Mucosa of stomach (tissue), 1 donor: ENCODE measurements at regions not wholly inside any gene's neighbourhood (a gene's known extent, or its start where the extent isn't known, plus 50 kb on each side); places are given as distances from the start of the nearest gene placed in this dataset.
"Not testable (repeated sequence)": the region's sequence is repeated elsewhere in the genome, so short reads cannot be mapped to it uniquely, and the experiment has no call there.

Experiments used
- H3K27me3 ChIP-seq: one replicate; pipeline ENCODE4 v1.7.0; 2013; ENCODE audit warnings: mild to moderate bottlenecking, low read length; ENCODE audit not compliant: control insufficient read depth, insufficient read depth
- H3K36me3 ChIP-seq: one replicate; pipeline ENCODE4 v1.7.0; 2013; ENCODE audit warnings: low read length; ENCODE audit not compliant: control insufficient read depth, insufficient read depth
- H3K4me1 ChIP-seq: one replicate; pipeline ENCODE4 v1.7.0; 2013; ENCODE audit warnings: mild to moderate bottlenecking, low read length; ENCODE audit not compliant: control insufficient read depth, insufficient read depth
- H3K4me3 ChIP-seq: one replicate; pipeline ENCODE4 v1.7.0; 2013; ENCODE audit warnings: low read length
- H3K9ac ChIP-seq: one replicate; pipeline ENCODE4 v1.7.0; 2013; ENCODE audit warnings: mild to moderate bottlenecking, low read length, moderate library complexity
- H3K9me3 ChIP-seq: one replicate; pipeline ENCODE4 v1.7.0; 2013; ENCODE audit warnings: mild to moderate bottlenecking, low read length, moderate library complexity; ENCODE audit not compliant: control insufficient read depth
- donor health status: Pancreatic carcinoma.

DNA sequence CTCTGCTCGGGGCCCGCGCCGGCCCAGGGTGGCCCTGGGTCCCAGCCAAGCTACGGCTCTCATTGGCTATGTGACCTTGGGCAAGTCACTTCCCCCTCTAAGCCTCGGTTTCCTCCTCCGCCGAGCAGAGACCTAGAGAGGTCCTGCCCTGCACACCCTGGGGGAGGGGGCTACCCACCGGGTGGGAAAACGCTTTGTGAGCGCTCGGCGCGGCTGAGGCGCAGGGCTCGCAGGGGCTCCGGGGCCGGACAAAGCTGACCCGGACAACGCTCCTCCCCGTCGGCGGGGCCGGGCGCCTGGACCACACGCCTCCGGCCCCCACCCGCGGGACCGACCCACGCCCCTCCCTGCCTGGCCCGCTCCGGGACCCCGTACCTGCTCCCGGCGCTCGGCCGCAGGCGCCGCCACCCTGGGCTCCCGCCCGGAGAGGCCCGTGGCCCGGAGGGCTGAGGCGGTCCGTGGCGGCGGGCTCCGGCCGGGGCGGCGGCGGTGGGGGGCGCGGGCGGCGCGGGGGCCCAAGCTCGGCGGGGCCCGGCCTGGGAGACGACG lies 85.7 kb upstream of the MELK start:
- Histone ChIP-seq H3K9me3 (no peaks in the 10 kb centered on the region), H3K9ac (peak overlapping the region; percentile 84), H3K36me3 (no peaks in the 10 kb centered on the region), H3K4me3 (peak overlapping the region; percentile 77), H3K27me3 (no peaks in the 10 kb centered on the region), H3K4me1 (peaks cover 17% of the 10 kb centered on the region)

DNA sequence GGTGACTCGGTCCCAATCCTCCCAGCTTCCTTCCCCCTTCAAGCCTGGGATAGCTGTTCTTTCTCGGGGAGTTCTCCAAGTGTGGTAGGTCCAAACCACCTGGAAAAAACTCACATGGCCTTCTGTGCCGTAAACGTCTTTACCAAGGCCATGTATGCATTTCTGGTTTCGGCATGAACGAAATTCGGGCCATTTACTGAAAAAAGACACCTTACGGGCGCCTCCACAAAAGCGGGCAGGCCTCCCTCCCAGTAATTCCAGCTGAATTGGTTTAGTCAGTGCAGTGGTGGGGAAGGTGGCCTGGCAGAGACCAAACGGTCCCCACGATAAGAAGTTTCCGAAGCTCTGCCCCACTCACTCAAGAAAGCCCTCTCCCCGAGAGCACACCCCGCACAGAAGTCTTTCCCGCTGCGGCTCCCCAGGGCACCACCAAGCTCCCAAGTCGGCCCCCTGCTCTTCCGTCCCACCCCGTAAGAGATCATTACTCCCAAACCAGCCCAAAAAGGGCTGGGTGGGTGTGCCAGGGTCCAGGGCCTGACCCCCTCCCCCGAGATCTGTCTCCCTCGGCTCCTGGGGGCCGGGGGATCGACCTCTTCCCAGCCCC lies 86.3 kb upstream of the MELK start:
- H3K4me1 ChIP-seq: peaks cover 17% of the 10 kb centered on the region
- H3K9ac ChIP-seq: peak overlapping the region; percentile 84
- no peaks in the 10 kb centered on the region for H3K36me3 ChIP-seq
- H3K9me3 ChIP-seq: no peaks in the 10 kb centered on the region
- peak overlapping the region; percentile 77 for H3K4me3 ChIP-seq
- no peaks in the 10 kb centered on the region for H3K27me3 ChIP-seq

DNA sequence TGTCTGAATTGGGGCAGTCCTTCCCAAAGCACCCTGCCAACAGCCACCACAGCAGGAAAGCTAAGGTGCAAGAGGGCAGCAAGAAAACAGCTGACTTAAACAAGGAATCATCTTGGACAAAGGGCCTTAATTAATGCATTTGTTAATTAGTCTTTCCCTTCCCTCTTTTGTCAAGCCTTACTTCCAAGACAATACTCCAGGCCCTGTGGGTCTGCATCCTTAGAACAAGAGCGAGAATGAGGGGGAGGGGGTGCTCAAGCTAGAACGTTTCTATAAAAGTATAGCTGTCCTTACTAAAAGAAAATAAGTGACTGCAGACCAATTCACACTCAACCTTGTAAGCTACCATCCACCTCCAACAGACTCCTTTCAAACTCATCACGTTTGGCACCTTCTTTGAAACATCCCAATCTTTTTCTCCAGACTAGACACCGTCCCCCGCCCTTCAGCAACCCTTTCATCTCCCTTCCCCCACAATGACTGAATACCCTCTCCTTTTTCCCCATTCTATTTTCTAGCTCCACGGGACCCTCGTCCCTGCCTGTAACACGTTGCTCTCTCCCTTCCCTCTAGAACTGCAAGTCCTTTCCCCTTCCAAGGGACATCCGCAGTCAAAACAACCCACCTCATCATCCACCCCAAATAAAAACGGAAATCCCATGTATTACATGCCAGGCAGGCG lies 85.7 kb upstream of the RNF38 start:
- H3K9ac ChIP-seq: peak overlapping the region; percentile 84

DNA sequence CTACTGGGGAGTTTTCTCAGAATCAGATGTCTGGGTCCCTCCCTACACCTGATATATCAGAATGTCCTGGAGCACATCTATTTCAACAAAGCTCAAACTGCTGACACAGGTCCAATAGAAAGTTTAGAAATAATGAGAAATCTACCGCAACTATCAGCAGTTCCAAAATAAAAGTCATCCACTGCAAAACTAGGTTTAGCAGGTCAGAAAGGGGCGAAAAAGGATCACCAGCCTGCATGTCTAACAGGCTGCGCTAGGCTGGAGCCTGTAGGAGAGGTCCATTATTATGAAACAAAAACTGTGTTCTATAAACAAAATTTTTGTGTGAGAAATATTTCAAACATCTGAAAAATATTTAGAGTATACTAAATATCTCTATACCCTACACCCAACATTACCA lies 84.1 kb upstream of the RNF38 start:
- Histone ChIP-seq H3K36me3 (no peaks in the 10 kb centered on the region), H3K27me3 (no peaks in the 10 kb centered on the region), H3K4me3 (no peak overlapping the region), H3K9me3 (no peaks in the 10 kb centered on the region), H3K9ac (no peak overlapping the region), H3K4me1 (peaks cover 17% of the 10 kb centered on the region)

More for the DNA sequence above, 85.7 kb upstream of the RNF38 start:
- H3K9me3 ChIP-seq: no peaks in the 10 kb centered on the region
- H3K36me3 ChIP-seq: no peaks in the 10 kb centered on the region
- H3K4me3 ChIP-seq: peak overlapping the region; percentile 77
- peaks cover 17% of the 10 kb centered on the region for H3K4me1 ChIP-seq
- no peaks in the 10 kb centered on the region for H3K27me3 ChIP-seq

DNA sequence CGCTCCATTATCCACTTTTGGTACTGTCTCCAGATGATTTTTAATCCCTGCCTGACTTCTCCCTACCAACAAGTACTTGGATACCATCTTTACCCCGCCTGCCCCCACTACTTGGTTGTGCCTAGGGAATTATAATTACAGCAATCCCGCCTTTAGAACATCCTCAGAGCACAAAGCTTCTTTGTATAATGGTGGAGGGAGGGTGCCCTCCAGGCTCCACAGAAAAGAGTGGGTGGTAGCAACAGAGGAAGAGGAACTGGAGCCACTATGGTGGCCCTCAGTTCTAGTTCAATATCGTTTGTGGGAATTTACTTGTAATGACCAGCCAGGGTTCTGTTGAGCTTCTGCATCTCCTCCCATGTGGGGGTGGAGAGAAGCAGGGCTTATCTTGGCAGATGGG lies 79.0 kb upstream of the RNF38 start:
- Histone ChIP-seq H3K9ac (no peak overlapping the region), H3K36me3 (no peaks in the 10 kb centered on the region), H3K4me3 (no peak overlapping the region), H3K27me3 (no peaks in the 10 kb centered on the region), H3K9me3 (no peaks in the 10 kb centered on the region), H3K4me1 (no peaks in the 10 kb centered on the region)

DNA sequence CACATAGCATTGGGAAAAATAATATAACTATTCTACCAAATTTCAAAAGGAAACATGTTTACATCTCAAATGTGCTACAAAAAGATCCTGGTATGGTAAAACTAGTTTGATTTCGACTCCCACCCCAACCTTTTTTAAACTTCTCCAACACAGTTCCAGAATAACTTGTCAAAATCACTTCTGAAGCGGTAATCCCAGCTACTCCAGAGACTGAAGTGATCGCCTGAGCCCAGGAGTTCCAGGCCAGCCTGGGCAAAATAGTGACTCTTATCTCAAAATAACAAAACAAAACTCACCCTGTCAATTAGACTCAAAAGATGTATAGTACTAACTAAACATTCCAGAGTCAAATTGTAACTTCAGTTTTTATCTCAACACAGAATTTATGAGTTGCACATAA lies 71.3 kb upstream of the RNF38 start:
- Histone ChIP-seq H3K27me3 (no peaks in the 10 kb centered on the region), H3K9me3 (no peaks in the 10 kb centered on the region), H3K4me3 (no peak overlapping the region), H3K36me3 (no peaks in the 10 kb centered on the region), H3K4me1 (peaks cover 11% of the 10 kb centered on the region), H3K9ac (peak overlapping the region; percentile 78)

DNA sequence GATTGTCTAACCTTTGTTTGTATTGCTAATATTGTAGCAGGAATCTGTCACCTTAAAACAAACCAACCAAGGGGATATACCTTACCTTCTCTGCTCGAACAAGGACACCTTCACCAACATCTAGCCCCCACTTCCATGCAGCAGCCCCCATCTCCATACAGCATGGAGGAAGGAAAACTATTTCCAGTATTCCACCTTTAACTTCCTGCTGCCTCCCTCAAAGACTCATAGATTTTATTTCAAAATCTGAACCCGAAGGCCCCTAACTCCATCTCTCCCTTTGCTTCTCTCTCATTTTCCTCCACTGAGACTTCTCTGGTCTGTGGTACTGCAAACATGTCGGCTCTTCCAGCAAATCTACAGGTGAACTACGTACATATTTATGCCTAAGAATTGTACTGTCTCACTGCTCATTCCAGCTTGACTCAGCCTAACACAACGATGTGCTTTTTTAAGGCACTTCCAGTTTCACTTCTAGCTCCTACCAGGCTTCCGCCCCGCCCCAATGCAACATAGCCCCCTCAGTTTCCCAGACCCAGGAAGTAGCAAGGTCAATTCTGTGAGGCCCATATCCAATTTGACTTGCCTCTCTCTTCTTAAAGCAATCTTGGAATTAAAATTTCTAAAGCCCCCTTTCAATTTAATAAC lies 70.7 kb upstream of the RNF38 start:
- Histone ChIP-seq H3K9me3 (no peaks in the 10 kb centered on the region), H3K36me3 (no peaks in the 10 kb centered on the region), H3K9ac (peak overlapping the region; percentile 78), H3K27me3 (no peaks in the 10 kb centered on the region), H3K4me1 (peaks cover 11% of the 10 kb centered on the region), H3K4me3 (peak overlapping the region; percentile 31)

DNA sequence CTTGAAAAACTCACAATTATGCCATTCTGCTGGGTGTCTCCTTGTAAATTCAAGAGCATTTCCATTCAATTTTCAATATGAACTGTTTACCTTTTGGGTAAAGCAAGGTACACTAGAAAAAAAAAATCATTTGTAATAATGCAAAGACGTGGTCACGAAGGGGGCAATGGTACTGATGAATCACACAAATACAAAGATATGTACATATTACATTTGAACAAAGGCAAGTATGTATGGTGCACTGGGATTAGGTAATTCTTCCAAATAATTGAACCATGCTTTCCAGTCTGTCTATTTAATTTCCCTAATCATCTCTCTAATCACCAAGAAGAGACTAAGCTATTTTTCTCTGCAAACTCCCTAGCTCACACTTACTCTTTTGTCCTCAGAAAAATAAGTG lies 63.4 kb upstream of the RNF38 start:
- Histone ChIP-seq H3K9me3 (no peaks in the 10 kb centered on the region), H3K9ac (no peak overlapping the region), H3K4me1 (no peaks in the 10 kb centered on the region), H3K4me3 (no peak overlapping the region), H3K36me3 (no peaks in the 10 kb centered on the region), H3K27me3 (no peaks in the 10 kb centered on the region)

DNA sequence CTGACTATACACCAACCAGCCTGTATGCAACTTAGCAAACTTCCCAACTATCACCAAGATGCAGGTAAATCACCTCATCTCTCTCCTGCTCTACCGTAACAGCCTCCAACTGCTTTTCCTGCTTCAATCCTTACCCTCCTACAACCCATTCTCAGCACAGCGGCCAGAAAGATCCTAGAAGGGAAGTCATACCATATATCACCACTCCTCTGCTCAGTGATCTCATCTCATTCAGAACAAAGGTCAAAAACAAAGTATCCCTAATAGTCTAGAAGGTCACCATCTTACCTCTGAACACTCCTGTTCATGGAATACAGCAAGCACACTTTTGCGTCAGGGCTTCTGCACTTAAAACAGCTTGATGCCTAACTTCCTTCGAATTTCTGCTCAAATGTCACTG lies 62.2 kb upstream of the RNF38 start:
- Histone ChIP-seq H3K4me3 (no peak overlapping the region), H3K9me3 (no peaks in the 10 kb centered on the region), H3K4me1 (no peaks in the 10 kb centered on the region), H3K9ac (no peak overlapping the region), H3K36me3 (no peaks in the 10 kb centered on the region), H3K27me3 (no peaks in the 10 kb centered on the region)

DNA sequence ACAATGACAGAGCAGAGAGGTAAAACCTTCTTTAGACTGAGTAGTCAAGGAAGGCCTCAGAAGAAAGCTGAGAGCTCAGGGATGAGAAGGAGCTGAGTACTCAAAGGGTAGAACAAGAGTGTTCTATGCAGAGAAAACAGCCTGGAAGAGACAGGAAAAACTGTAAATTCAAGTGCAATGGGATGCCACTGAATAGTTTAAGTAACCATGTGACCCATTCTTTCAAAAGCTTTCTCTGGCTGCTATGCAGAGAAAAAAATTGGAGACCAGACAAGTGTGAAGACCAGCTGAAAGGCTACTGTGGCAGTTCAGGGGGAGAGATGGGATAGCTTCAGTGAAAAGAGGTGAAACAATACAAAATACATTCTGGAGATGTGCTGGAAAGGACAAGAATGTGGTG lies 61.3 kb upstream of the RNF38 start:
- no peak overlapping the region for H3K4me3 ChIP-seq
- H3K4me1 ChIP-seq: no peaks in the 10 kb centered on the region
- H3K27me3 ChIP-seq: no peaks in the 10 kb centered on the region
- no peak overlapping the region for H3K9ac ChIP-seq
- H3K36me3 ChIP-seq: no peaks in the 10 kb centered on the region
- H3K9me3 ChIP-seq: no peaks in the 10 kb centered on the region

DNA sequence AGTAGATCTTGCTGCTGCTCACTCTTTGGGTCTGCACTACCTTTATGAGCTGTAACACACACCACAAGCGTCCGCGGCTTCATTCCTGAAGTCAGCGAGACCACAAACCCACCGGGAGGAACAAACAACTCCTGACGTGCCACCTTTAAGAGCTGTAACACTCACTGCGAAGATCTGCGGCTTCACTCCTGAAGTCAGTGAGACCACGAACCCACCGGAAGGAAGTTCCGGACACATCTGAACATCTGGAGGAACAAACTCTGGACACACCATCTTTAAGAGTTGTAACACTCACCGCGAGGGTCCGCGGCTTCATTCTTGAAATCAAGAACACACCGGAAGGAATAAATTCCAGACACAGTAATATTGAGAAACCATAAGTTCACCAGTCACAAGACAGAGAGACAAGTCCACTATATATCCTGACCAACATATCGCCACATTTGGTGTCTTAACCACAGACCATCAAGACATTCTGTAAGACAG lies 58.4 kb upstream of the RNF38 start:
- H3K36me3 ChIP-seq, H3K27me3 ChIP-seq, H3K9me3 ChIP-seq, H3K4me3 ChIP-seq, H3K9ac ChIP-seq, H3K4me1 ChIP-seq: not testable (repeated sequence)

DNA sequence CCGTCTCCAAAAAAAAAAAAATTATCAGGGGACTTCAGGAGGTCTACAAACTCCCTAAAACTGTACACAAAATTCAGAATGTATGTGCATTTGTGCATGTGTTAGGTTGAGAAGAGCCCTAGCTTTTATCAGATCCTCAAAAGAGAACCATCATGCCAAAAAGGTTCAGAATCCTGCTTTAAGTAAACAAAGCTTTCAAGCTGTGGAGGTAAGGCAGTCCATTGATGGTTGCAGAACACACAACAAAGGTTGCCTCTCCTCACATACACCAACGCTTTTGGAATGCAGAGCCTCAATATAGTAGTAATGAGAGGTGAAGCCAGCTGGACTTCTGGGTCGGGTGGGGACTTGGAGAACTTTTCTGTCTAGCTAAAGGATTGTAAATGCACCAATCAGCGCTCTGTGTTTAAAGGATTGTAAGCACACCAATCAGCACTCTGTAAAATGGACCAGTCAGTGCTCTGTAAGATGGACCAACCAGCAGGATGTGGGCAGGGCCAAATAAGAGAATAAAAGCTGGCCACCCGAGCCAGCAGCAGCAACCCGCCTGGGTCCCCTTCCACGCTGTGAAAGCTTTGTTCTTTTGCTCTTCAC lies 57.9 kb upstream of the RNF38 start:
- no peak overlapping the region for H3K4me3 ChIP-seq
- H3K36me3 ChIP-seq: no peaks in the 10 kb centered on the region
- no peaks in the 10 kb centered on the region for H3K27me3 ChIP-seq
- H3K9me3 ChIP-seq: no peaks in the 10 kb centered on the region
- no peak overlapping the region for H3K9ac ChIP-seq
- H3K4me1 ChIP-seq: no peaks in the 10 kb centered on the region
